Tibial nerve (tissue), 4 donors: ENCODE measurements at regions not wholly inside any gene's neighbourhood (a gene's known extent, or its start where the extent isn't known, plus 50 kb on each side); places are given as distances from the start of the nearest gene placed in this dataset.

ENCODE experiments used
- DNase-seq, 2 donors: peaks; one replicate each; pipeline ENCODE4 v3.0.0-alpha.2; 2019; ENCODE audit warnings: low spot score in 2 of 2
- H3K27ac ChIP-seq, 4 donors: fragments of 200-600 bp; sonication (generic) in 3 of 4; one replicate each; pipeline ENCODE4 v1.5.1; 2017 to 2019; ENCODE audit warnings: mild to moderate bottlenecking in 1 of 4
- H3K27me3 ChIP-seq, 2 donors: fragments of 200-600 bp; sonication (generic) in 1 of 2; one replicate each; pipeline versions ENCODE4 v1.5.1 to v1.6.0; 2017 to 2019
- H3K36me3 ChIP-seq, 3 donors: fragments of 200-600 bp; sonication (generic); one replicate each; pipeline ENCODE4 v1.5.1; 2018 to 2019
- H3K4me1 ChIP-seq, 4 donors: fragments of 200-600 bp; sonication (generic) in 3 of 4; one replicate each; pipeline ENCODE4 v1.5.1; 2017 to 2019
- H3K4me3 ChIP-seq, 4 donors: fragments of 200-600 bp; sonication (generic) in 3 of 4; one replicate each; pipeline ENCODE4 v1.5.1; 2017 to 2019; ENCODE audit warnings: mild to moderate bottlenecking in 1 of 4, moderate library complexity in 1 of 4
- H3K9me3 ChIP-seq, 4 donors: fragments of 200-600 bp; sonication (generic) in 3 of 4; one replicate each; pipeline ENCODE4 v1.5.1; 2017 to 2019
- EP300 ChIP-seq, 2 donors: sonication (generic); formaldehyde crosslinking; IDR thresholded peaks; one replicate each; pipeline ENCODE4 v1.6.1; 2017; ENCODE audit warnings: antibody characterized with exemption in 2 of 2, mild to moderate bottlenecking in 1 of 2
- POLR2A ChIP-seq, 2 donors: fragments of 450-650 bp; IDR thresholded peaks; one replicate each; pipeline ENCODE4 v1.6.1; 2017; ENCODE audit warnings: antibody characterized with exemption in 2 of 2, mild to moderate bottlenecking in 2 of 2, moderate library complexity in 2 of 2
- WGBS, 2 donors: methylation state at CpG; one replicate each; pipeline ENCODE4 v1.1.5; 2018; 5-methylcytosine and 5-hydroxymethylcytosine counted together
- TF ChIP-seq, protein P1 (sequence below), 5 experiments: fragments of 200-600 bp in 3 of 5; fragments of 450-650 bp in 2 of 5; sonication (generic) in 3 of 5; IDR thresholded peaks; one replicate each; pipeline ENCODE4 v1.5.1; 2016 to 2019; ENCODE audit warnings: antibody characterized with exemption in 5 of 5, mild to moderate bottlenecking in 3 of 5, moderate library complexity in 2 of 5

DNA sequence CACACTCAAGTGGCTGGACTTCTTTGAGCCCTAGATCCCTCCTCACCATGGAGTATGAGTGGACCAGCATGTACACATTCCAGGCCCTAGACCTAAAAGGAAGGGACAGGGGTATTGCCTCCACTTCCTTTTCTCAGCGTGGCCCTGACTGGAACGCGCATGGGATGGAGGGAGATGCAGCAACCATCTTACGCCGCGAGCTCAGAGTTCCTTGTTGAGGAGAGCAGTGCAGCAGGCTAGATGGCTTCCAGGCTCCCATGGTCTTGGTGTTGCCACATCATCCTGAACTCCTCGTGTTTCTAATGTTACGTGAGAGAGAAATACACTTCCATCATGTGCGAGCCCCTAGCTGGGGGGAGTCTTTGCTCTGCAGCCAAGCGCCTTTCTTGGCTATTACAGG, 61.8 kb upstream of the DIO3 start:
- peak in 1 of 2 donors; percentile 1 for DNase-seq
- TF ChIP-seq, protein P1, sequence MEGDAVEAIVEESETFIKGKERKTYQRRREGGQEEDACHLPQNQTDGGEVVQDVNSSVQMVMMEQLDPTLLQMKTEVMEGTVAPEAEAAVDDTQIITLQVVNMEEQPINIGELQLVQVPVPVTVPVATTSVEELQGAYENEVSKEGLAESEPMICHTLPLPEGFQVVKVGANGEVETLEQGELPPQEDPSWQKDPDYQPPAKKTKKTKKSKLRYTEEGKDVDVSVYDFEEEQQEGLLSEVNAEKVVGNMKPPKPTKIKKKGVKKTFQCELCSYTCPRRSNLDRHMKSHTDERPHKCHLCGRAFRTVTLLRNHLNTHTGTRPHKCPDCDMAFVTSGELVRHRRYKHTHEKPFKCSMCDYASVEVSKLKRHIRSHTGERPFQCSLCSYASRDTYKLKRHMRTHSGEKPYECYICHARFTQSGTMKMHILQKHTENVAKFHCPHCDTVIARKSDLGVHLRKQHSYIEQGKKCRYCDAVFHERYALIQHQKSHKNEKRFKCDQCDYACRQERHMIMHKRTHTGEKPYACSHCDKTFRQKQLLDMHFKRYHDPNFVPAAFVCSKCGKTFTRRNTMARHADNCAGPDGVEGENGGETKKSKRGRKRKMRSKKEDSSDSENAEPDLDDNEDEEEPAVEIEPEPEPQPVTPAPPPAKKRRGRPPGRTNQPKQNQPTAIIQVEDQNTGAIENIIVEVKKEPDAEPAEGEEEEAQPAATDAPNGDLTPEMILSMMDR (IDR thresholded peaks at IDR 0.05) = no peak
- no peak for TF ChIP-seq EP300 (IDR thresholded peaks at IDR 0.05)
- TF ChIP-seq POLR2A (IDR thresholded peaks at IDR 0.05) = no peak
- H3K36me3 ChIP-seq = no peaks in the 10 kb centered on the region
- WGBS, 2 donors = 92 to 96% methylated on average over 9 to 10 of the region's 10 CpGs
- H3K27ac ChIP-seq = no peak overlapping the region
- no peak overlapping the region for H3K4me3 ChIP-seq
- no peaks in the 10 kb centered on the region for H3K27me3 ChIP-seq
- peaks cover 0 to 16% (median 0%) of the 10 kb centered on the region in 4 donors for H3K4me1 ChIP-seq
- H3K9me3 ChIP-seq = peaks cover 0 to 16% (median 0%) of the 10 kb centered on the region in 4 donors

DNA sequence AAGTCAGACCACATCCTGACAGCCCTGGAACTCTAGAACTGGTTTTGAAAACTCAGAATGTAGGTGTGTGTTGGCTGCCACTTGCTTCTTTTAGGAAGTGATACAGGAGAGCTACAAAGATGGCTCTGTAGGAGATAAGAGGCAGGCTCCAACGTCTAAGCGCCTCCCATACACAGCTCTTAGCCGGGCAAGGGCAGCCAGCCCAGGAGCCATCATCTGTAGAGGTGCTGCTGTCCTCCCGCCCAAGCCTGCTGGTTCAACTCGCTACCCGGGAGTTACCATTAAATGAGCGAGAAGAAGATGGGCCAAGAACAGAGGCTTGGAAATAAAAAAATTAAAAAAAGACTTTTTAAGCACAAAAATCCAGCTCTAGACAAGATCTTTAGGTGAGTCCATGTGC, 61.2 kb upstream of the DIO3 start:
- no peak for DNase-seq
- Histone ChIP-seq H3K4me1 (peaks cover 0 to 16% (median 0%) of the 10 kb centered on the region in 4 donors), H3K27me3 (no peaks in the 10 kb centered on the region), H3K27ac (no peak overlapping the region), H3K36me3 (no peaks in the 10 kb centered on the region), H3K9me3 (peaks cover 0 to 19% (median 0%) of the 10 kb centered on the region in 4 donors), H3K4me3 (no peak overlapping the region)
- WGBS, 2 donors = 83 to 89% methylated on average over 7 of the region's 7 CpGs
- TF ChIP-seq POLR2A (IDR thresholded peaks at IDR 0.05) (no peak), EP300 (IDR thresholded peaks at IDR 0.05) (no peak)
- TF ChIP-seq, protein P1 (IDR thresholded peaks at IDR 0.05) = no peak

DNA sequence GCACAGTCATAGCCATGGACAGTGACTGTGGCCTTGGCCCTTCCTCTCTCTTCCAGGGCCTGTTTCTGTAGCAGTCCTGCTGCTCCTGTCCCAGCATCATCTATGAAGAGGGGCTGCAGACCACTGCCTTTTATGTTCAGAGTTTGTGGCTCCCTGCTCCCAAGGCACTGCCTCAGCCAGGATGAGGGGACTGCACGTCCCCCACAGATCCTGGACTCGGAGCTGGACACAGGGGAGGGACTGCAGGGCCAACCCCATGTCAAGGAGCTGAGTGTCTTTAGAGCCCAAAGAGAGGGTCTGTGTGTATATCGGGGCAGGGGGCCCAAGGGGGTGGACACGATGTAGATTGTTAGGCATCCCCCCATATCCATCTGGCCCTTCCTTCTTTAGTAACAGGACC, 60.6 kb upstream of the DIO3 start:
- Histone ChIP-seq H3K4me3 (no peak overlapping the region), H3K36me3 (no peaks in the 10 kb centered on the region), H3K27me3 (no peaks in the 10 kb centered on the region), H3K9me3 (peaks cover 0 to 19% (median 0%) of the 10 kb centered on the region in 4 donors), H3K4me1 (peaks cover 0 to 16% (median 0%) of the 10 kb centered on the region in 4 donors), H3K27ac (no peak overlapping the region)
- WGBS, 2 donors = 70 to 81% methylated on average over 4 of the region's 4 CpGs
- TF ChIP-seq POLR2A (IDR thresholded peaks at IDR 0.05) = no peak
- TF ChIP-seq, protein P1 (IDR thresholded peaks at IDR 0.05) = no peak
- TF ChIP-seq EP300 (IDR thresholded peaks at IDR 0.05) = no peak
- DNase-seq = peak in 1 of 2 donors; percentile 3

DNA sequence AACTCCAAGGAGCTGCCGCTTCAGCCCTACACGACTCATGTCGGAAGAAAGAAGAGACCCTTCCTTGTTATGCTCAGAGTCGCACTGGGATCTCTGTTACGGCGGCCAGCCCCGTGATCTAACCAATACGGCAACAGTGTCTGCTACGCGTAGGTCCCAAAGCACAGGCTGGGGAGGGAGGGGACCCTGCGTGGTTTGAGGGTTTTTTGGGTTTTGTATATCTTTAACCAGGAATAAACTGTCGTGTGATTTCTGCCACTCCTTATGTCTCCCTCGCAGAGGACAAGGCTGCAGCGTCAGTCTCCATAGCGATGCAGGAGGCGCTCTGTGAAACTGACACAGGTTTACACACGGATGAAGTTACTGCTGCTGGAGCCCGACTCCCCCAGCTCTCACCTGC, 60.0 kb upstream of the DIO3 start:
- 39 to 53% methylated on average over 18 of the region's 18 CpGs for whole genome bisulfite sequencing, 2 donors
- H3K27me3 ChIP-seq = no peaks in the 10 kb centered on the region
- peaks cover 0 to 19% (median 0%) of the 10 kb centered on the region in 4 donors for H3K9me3 ChIP-seq
- peaks cover 0 to 16% (median 0%) of the 10 kb centered on the region in 4 donors for H3K4me1 ChIP-seq
- no peak for TF ChIP-seq EP300 (IDR thresholded peaks at IDR 0.05)
- TF ChIP-seq, protein P1 (IDR thresholded peaks at IDR 0.05) = no peak
- no peak for TF ChIP-seq POLR2A (IDR thresholded peaks at IDR 0.05)
- peak in 1 of 2 donors; percentile 7 for DNase-seq
- H3K4me3 ChIP-seq = no peak overlapping the region
- no peaks in the 10 kb centered on the region for H3K36me3 ChIP-seq
- no peak overlapping the region for H3K27ac ChIP-seq

DNA sequence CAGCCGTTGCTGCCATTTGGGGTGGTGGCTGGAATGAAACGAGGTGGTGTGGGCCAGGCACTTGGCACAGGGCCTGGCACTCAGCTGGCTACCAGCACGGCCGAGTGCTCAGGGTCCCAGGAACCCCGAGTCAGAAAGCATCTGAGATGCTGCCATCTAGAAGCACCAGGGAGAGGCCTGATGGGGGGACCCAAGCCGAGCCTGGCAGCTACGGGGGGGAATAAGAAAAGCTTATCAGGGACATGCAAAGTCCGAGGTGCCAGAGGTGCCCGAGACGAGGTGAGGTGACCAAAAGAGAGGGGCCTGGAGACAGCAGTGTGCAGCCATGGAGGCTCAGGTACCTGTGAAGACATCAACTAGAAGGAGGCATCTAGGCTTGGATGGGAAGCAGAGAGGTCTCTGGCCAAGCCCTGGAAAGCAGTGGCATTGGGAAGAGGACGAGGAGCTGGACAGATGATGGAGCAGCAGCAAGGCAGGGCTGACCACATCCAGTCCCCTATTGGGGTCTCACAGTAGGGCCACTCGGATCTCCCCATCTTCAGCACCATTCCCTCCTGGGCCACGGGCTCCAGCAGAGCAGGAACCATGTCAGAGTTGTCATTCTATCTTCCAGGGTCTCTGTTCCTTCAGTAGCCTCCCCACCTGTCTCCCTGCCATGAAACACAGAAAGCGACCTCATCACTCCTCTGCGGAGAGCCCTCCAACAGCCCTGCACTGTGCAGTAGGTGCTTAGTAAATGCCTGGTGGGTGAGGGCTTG, 59.3 kb upstream of the DIO3 start:
- peaks cover 0 to 19% (median 0%) of the 10 kb centered on the region in 4 donors for H3K9me3 ChIP-seq
- no peak overlapping the region for H3K27ac ChIP-seq
- no peak overlapping the region for H3K4me3 ChIP-seq
- H3K4me1 ChIP-seq = peaks cover 0 to 12% (median 0%) of the 10 kb centered on the region in 4 donors
- no peaks in the 10 kb centered on the region for H3K27me3 ChIP-seq
- 72 to 76% methylated on average over 15 of the region's 15 CpGs for WGBS, 2 donors
- no peak for TF ChIP-seq POLR2A (IDR thresholded peaks at IDR 0.05)
- TF ChIP-seq EP300 (IDR thresholded peaks at IDR 0.05) = no peak
- TF ChIP-seq, protein P1 (IDR thresholded peaks at IDR 0.05) = no peak
- peak in 1 of 2 donors; percentile 7 for DNase-seq
- H3K36me3 ChIP-seq = no peaks in the 10 kb centered on the region
